ENCODE measurements at regions not wholly inside any gene's neighbourhood (a gene's known extent, or its start where the extent isn't known, plus 50 kb on each side); places are given as distances from the start of the nearest gene placed in this dataset.

GRCh38 chr1:219281831-219282230 is 108.2 kb downstream of the LYPLAL1 start:
- Histone ChIP-seq H3K4me2 (ENCODE audit: extremely low read depth, insufficient read depth, low read length) (no peak overlapping the region), H3K9ac (ENCODE audit: insufficient read depth, low read length) (no peak overlapping the region), H4K20me1 (ENCODE audit: control insufficient read depth, extremely low read depth, insufficient read depth, low read length) (no peaks in the 10 kb centered on the region), H3K4me3 (replicated peaks in 1 of 4; ENCODE audit: control extremely low read depth in 1 of 4, insufficient read depth in 1 of 4, low read depth in 3 of 4, low read length in 4 of 4) (no peak overlapping the region), H3K36me3 (ENCODE audit: control insufficient read depth, insufficient read depth, low read length) (no peaks in the 10 kb centered on the region), H3K4me1 (ENCODE audit: control insufficient read depth, extremely low read depth, insufficient read depth, low read length) (no peaks in the 10 kb centered on the region), H3K9me3 (ENCODE audit: control insufficient read depth, insufficient read depth, low read depth, low read length) (no peaks in the 10 kb centered on the region), H3K27ac (ENCODE audit: insufficient read depth, low read length) (no peak overlapping the region), H3K79me2 (ENCODE audit: control insufficient read depth, insufficient read depth, low read length) (no peaks in the 10 kb centered on the region), H3K27me3 (ENCODE audit: control insufficient read depth, insufficient read depth, low read length) (no peaks in the 10 kb centered on the region), H2AFZ (ENCODE audit: low read length) (no peak overlapping the region)
- no peak for TF ChIP-seq CTCF (conservative IDR thresholded peaks at IDR 0.05 in 1 of 2, IDR thresholded peaks at IDR 0.05 in 1 of 2; ENCODE audit: low read depth in 1 of 2, low read length in 2 of 2)
- no peak for TF ChIP-seq EZH2 (IDR thresholded peaks at IDR 0.05; ENCODE audit: low read length, missing control alignments)
- no peak for DNase-seq (ENCODE audit: low read depth in 2 of 2)

- Histone ChIP-seq H3K27ac (ENCODE audit: insufficient read depth, low read length) (no peak overlapping the region), H3K27me3 (ENCODE audit: control insufficient read depth, insufficient read depth, low read length) (no peaks in the 10 kb centered on the region), H3K4me3 (replicated peaks in 1 of 4; ENCODE audit: control extremely low read depth in 1 of 4, insufficient read depth in 1 of 4, low read depth in 3 of 4, low read length in 4 of 4) (no peak overlapping the region), H2AFZ (ENCODE audit: low read length) (no peak overlapping the region), H3K9ac (ENCODE audit: insufficient read depth, low read length) (no peak overlapping the region), H3K36me3 (ENCODE audit: control insufficient read depth, insufficient read depth, low read length) (no peaks in the 10 kb centered on the region), H3K4me2 (ENCODE audit: extremely low read depth, insufficient read depth, low read length) (no peak overlapping the region), H3K4me1 (ENCODE audit: control insufficient read depth, extremely low read depth, insufficient read depth, low read length) (no peaks in the 10 kb centered on the region), H3K9me3 (ENCODE audit: control insufficient read depth, insufficient read depth, low read depth, low read length) (no peaks in the 10 kb centered on the region), H3K79me2 (ENCODE audit: control insufficient read depth, insufficient read depth, low read length) (no peaks in the 10 kb centered on the region), H4K20me1 (ENCODE audit: control insufficient read depth, extremely low read depth, insufficient read depth, low read length) (no peaks in the 10 kb centered on the region)
- TF ChIP-seq CTCF (conservative IDR thresholded peaks at IDR 0.05 in 1 of 2, IDR thresholded peaks at IDR 0.05 in 1 of 2; ENCODE audit: low read depth in 1 of 2, low read length in 2 of 2) = no peak
- TF ChIP-seq EZH2 (IDR thresholded peaks at IDR 0.05; ENCODE audit: low read length, missing control alignments) = no peak
- DNase-seq (ENCODE audit: low read depth in 2 of 2) = peak in 1 of 2 donors; percentile 92
Measured at GRCh38 chr1:219279017-219279770, 105.5 kb downstream of the LYPLAL1 start.

- TF ChIP-seq EZH2 (IDR thresholded peaks at IDR 0.05; ENCODE audit: low read length, missing control alignments) (no peak), CTCF (conservative IDR thresholded peaks at IDR 0.05 in 1 of 2, IDR thresholded peaks at IDR 0.05 in 1 of 2; ENCODE audit: low read depth in 1 of 2, low read length in 2 of 2) (no peak)
- H3K4me1 ChIP-seq (ENCODE audit: control insufficient read depth, extremely low read depth, insufficient read depth, low read length) = no peaks in the 10 kb centered on the region
- DNase-seq (ENCODE audit: low read depth in 2 of 2) = peak in 1 of 2 donors; percentile 69
- H3K79me2 ChIP-seq (ENCODE audit: control insufficient read depth, insufficient read depth, low read length) = no peaks in the 10 kb centered on the region
- H3K27ac ChIP-seq (ENCODE audit: insufficient read depth, low read length) = no peak overlapping the region
- H2AFZ ChIP-seq (ENCODE audit: low read length) = no peak overlapping the region
- H3K4me3 ChIP-seq (replicated peaks in 1 of 4; ENCODE audit: control extremely low read depth in 1 of 4, insufficient read depth in 1 of 4, low read depth in 3 of 4, low read length in 4 of 4) = no peak overlapping the region
- no peaks in the 10 kb centered on the region for H3K36me3 ChIP-seq (ENCODE audit: control insufficient read depth, insufficient read depth, low read length)
- H3K4me2 ChIP-seq (ENCODE audit: extremely low read depth, insufficient read depth, low read length) = no peak overlapping the region
- H3K9ac ChIP-seq (ENCODE audit: insufficient read depth, low read length) = no peak overlapping the region
- H4K20me1 ChIP-seq (ENCODE audit: control insufficient read depth, extremely low read depth, insufficient read depth, low read length) = no peaks in the 10 kb centered on the region
- no peaks in the 10 kb centered on the region for H3K27me3 ChIP-seq (ENCODE audit: control insufficient read depth, insufficient read depth, low read length)
- no peaks in the 10 kb centered on the region for H3K9me3 ChIP-seq (ENCODE audit: control insufficient read depth, insufficient read depth, low read depth, low read length)
Measured at GRCh38 chr1:219278288-219278687, 104.6 kb downstream of the LYPLAL1 start.
